HL-60 (cell line): ENCODE measurements at regions not wholly inside any gene's neighbourhood (a gene's known extent, or its start where the extent isn't known, plus 50 kb on each side); places are given as distances from the start of the nearest gene placed in this dataset.

Experiments
- CTCF ChIP-seq: IDR thresholded peaks from one replicate; pipeline ENCODE4 v1.5.1; 2011; ENCODE audit warnings: low read length, control low read depth, inconsistent platforms; ENCODE audit not compliant: insufficient read depth
- POLR2AphosphoS5 ChIP-seq: IDR thresholded peaks from 2 replicates; pipeline ENCODE4 v1.6.1; 2012; ENCODE audit warnings: low read depth

- TF ChIP-seq CTCF (no peak), POLR2AphosphoS5 (no peak)
Observed at GRCh38 chr20:7712661-7713060, 227.6 kb downstream of the HAO1 start.
